ENCODE measurements at regions not wholly inside any gene's neighbourhood (a gene's known extent, or its start where the extent isn't known, plus 50 kb on each side); places are given as distances from the start of the nearest gene placed in this dataset.

DNA sequence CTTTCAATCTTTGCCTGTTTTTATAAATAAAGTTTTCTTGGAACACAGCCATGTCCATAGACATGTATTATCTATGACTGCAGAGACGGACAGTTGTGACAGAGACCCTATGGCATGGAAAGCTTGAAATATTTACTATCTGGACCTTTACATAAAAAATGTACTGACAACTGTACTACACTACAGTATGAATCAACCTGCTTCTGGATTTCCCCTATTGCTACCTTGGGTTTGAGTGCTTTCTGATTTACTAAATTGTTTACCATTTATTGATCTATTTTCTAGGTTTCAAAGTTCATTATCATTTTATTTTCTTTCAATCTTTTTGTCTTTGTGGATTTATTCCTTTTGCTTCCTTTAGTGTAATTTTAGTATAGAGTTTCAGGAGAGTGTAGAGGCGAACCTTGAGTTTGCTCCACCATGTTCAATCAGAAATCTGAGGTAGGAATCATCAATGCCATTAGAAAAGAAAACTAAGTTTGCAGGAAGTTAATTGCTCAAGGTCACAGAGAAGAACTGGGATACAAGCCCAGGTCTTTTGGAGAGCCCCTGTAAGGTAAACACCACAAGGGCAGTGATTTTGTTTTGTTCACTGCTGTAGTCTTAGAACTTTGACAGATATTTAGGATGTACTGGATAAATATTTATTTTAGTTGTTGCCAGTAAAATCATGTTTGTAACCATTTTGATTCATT is 352.8 kb upstream of the SYNCRIP start:
- Histone ChIP-seq H3K27me3 (ENCODE audit: control insufficient read depth, insufficient read depth, low read length) (no peaks in the 10 kb centered on the region), H3K4me3 (ENCODE audit: low read depth, low read length) (no peak overlapping the region), H3K4me1 (ENCODE audit: control insufficient read depth, insufficient read depth, low read length) (no peaks in the 10 kb centered on the region), H3K36me3 (ENCODE audit: control insufficient read depth, insufficient read depth, low read length) (no peaks in the 10 kb centered on the region), H3K9ac (ENCODE audit: low read length) (no peak overlapping the region), H3K27ac (ENCODE audit: low read depth, low read length) (no peak overlapping the region), H3K9me3 (ENCODE audit: control insufficient read depth, insufficient read depth, low read depth, low read length) (no peaks in the 10 kb centered on the region)

DNA sequence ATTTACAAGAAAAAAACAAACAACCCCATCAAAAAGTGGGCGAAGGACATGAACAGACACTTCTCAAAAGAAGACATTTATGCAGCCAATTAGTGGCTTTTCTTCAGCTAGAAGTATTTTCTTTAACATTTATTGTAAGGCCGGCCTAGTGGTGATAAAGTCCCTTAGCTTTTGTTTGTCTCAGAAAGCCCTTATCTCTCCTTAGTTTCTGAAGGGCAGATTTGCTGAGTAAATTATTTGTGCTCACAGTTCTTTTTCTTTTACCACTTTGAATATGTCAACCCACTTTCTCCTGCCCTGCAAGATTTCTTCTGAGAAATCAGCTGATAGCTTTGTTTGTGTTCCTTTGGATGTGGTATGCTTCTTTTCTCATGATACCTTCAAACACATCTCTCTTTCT is 344.0 kb upstream of the SYNCRIP start:
- H3K9me3 ChIP-seq (ENCODE audit: control insufficient read depth, insufficient read depth, low read depth, low read length): peaks cover 8% of the 10 kb centered on the region
- no peak overlapping the region for H3K27ac ChIP-seq (ENCODE audit: low read depth, low read length)
- no peaks in the 10 kb centered on the region for H3K4me1 ChIP-seq (ENCODE audit: control insufficient read depth, insufficient read depth, low read length)
- H3K9ac ChIP-seq (ENCODE audit: low read length): no peak overlapping the region
- H3K36me3 ChIP-seq (ENCODE audit: control insufficient read depth, insufficient read depth, low read length): no peaks in the 10 kb centered on the region
- H3K4me3 ChIP-seq (ENCODE audit: low read depth, low read length): no peak overlapping the region
- no peaks in the 10 kb centered on the region for H3K27me3 ChIP-seq (ENCODE audit: control insufficient read depth, insufficient read depth, low read length)

GRCh38 chr6:85983032-85983659 is 340.5 kb upstream of the SYNCRIP start:
- H3K4me1 ChIP-seq (ENCODE audit: control insufficient read depth, insufficient read depth, low read length): no peaks in the 10 kb centered on the region
- peaks cover 8% of the 10 kb centered on the region for H3K9me3 ChIP-seq (ENCODE audit: control insufficient read depth, insufficient read depth, low read depth, low read length)
- no peak overlapping the region for H3K27ac ChIP-seq (ENCODE audit: low read depth, low read length)
- H3K36me3 ChIP-seq (ENCODE audit: control insufficient read depth, insufficient read depth, low read length): no peaks in the 10 kb centered on the region
- no peak overlapping the region for H3K4me3 ChIP-seq (ENCODE audit: low read depth, low read length)
- no peak overlapping the region for H3K9ac ChIP-seq (ENCODE audit: low read length)
- no peaks in the 10 kb centered on the region for H3K27me3 ChIP-seq (ENCODE audit: control insufficient read depth, insufficient read depth, low read length)

- Histone ChIP-seq H3K9me3 (ENCODE audit: control insufficient read depth, insufficient read depth, low read depth, low read length) (peaks cover 2% of the 10 kb centered on the region; the same call in 1 of the 2 replicates), H3K36me3 (ENCODE audit: control insufficient read depth, insufficient read depth, low read length) (no peaks in the 10 kb centered on the region), H3K4me3 (ENCODE audit: low read depth, low read length) (no peak overlapping the region), H3K27me3 (ENCODE audit: control insufficient read depth, insufficient read depth, low read length) (no peaks in the 10 kb centered on the region), H3K4me1 (ENCODE audit: control insufficient read depth, insufficient read depth, low read length) (no peaks in the 10 kb centered on the region), H3K9ac (ENCODE audit: low read length) (no peak overlapping the region), H3K27ac (ENCODE audit: low read depth, low read length) (no peak overlapping the region)
Observed at GRCh38 chr6:85977661-85978060, 335.0 kb upstream of the SYNCRIP start.

GRCh38 chr6:85975957-85976356 is 333.3 kb upstream of the SYNCRIP start:
- Histone ChIP-seq H3K36me3 (ENCODE audit: control insufficient read depth, insufficient read depth, low read length) (no peaks in the 10 kb centered on the region), H3K27ac (ENCODE audit: low read depth, low read length) (no peak overlapping the region), H3K9ac (ENCODE audit: low read length) (no peak overlapping the region), H3K27me3 (ENCODE audit: control insufficient read depth, insufficient read depth, low read length) (no peaks in the 10 kb centered on the region), H3K9me3 (ENCODE audit: control insufficient read depth, insufficient read depth, low read depth, low read length) (peaks cover 3% of the 10 kb centered on the region; the same call in 1 of the 2 replicates), H3K4me3 (ENCODE audit: low read depth, low read length) (no peak overlapping the region), H3K4me1 (ENCODE audit: control insufficient read depth, insufficient read depth, low read length) (no peaks in the 10 kb centered on the region)

- Histone ChIP-seq H3K9me3 (ENCODE audit: control insufficient read depth, insufficient read depth, low read depth, low read length) (peaks cover 3% of the 10 kb centered on the region; the same call in 1 of the 2 replicates), H3K27me3 (ENCODE audit: control insufficient read depth, insufficient read depth, low read length) (no peaks in the 10 kb centered on the region), H3K4me1 (ENCODE audit: control insufficient read depth, insufficient read depth, low read length) (no peaks in the 10 kb centered on the region), H3K27ac (ENCODE audit: low read depth, low read length) (no peak overlapping the region), H3K9ac (ENCODE audit: low read length) (no peak overlapping the region), H3K4me3 (ENCODE audit: low read depth, low read length) (no peak overlapping the region), H3K36me3 (ENCODE audit: control insufficient read depth, insufficient read depth, low read length) (no peaks in the 10 kb centered on the region)
Observed at GRCh38 chr6:85971238-85971637, 328.6 kb upstream of the SYNCRIP start.

- Histone ChIP-seq H3K27me3 (ENCODE audit: control insufficient read depth, insufficient read depth, low read length) (no peaks in the 10 kb centered on the region), H3K36me3 (ENCODE audit: control insufficient read depth, insufficient read depth, low read length) (no peaks in the 10 kb centered on the region), H3K4me1 (ENCODE audit: control insufficient read depth, insufficient read depth, low read length) (no peaks in the 10 kb centered on the region), H3K9ac (ENCODE audit: low read length) (no peak overlapping the region), H3K27ac (ENCODE audit: low read depth, low read length) (no peak overlapping the region), H3K4me3 (ENCODE audit: low read depth, low read length) (no peak overlapping the region), H3K9me3 (ENCODE audit: control insufficient read depth, insufficient read depth, low read depth, low read length) (no peaks in the 10 kb centered on the region)
Observed at GRCh38 chr6:85966828-85967227, 324.1 kb upstream of the SYNCRIP start.

DNA sequence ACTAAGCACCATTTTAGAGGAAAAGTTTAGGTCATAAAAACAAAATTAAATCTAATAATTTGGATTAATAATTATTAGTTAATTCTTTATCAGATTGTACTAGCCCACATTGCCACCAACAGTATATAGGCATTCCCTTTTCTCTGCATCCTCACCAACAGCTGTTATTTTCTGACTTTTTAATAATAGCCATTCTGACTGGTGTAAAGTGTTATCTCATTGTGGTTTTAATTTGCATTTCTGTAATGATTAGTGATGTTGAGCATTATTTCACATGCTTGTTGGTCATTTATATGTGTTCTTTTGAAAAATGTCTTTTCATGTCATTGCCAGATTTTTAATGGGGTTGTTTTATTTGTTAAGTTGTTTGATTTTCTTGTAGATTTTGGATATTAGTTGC is 319.1 kb upstream of the SYNCRIP start:
- Histone ChIP-seq H3K4me3 (ENCODE audit: low read depth, low read length) (no peak overlapping the region), H3K4me1 (ENCODE audit: control insufficient read depth, insufficient read depth, low read length) (no peaks in the 10 kb centered on the region), H3K9me3 (ENCODE audit: control insufficient read depth, insufficient read depth, low read depth, low read length) (peaks cover 7% of the 10 kb centered on the region), H3K27me3 (ENCODE audit: control insufficient read depth, insufficient read depth, low read length) (no peaks in the 10 kb centered on the region), H3K36me3 (ENCODE audit: control insufficient read depth, insufficient read depth, low read length) (no peaks in the 10 kb centered on the region), H3K9ac (ENCODE audit: low read length) (no peak overlapping the region), H3K27ac (ENCODE audit: low read depth, low read length) (no peak overlapping the region)

DNA sequence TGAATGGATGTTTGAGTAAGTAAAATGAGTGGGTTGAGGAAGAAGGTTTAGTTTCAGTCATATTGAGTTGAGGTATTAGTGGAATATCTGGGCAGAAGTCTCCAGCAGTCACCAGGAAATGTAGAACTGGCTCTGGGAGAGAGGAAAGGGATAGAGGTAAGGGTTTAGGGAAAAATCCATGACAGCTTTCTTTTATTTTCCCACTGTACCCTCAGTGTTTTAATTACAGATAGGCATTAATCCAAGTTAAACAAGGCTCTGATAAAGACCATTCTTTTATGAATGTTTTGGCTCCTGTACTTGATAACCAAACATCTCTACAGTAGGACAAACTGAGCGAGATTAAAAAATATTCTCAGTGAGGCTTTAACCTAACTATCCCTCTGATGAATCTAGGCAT is 318.4 kb upstream of the SYNCRIP start:
- Histone ChIP-seq H3K9me3 (ENCODE audit: control insufficient read depth, insufficient read depth, low read depth, low read length) (peaks cover 7% of the 10 kb centered on the region), H3K27me3 (ENCODE audit: control insufficient read depth, insufficient read depth, low read length) (no peaks in the 10 kb centered on the region), H3K4me3 (ENCODE audit: low read depth, low read length) (no peak overlapping the region), H3K9ac (ENCODE audit: low read length) (no peak overlapping the region), H3K36me3 (ENCODE audit: control insufficient read depth, insufficient read depth, low read length) (no peaks in the 10 kb centered on the region), H3K27ac (ENCODE audit: low read depth, low read length) (no peak overlapping the region), H3K4me1 (ENCODE audit: control insufficient read depth, insufficient read depth, low read length) (no peaks in the 10 kb centered on the region)

GRCh38 chr6:85948481-85948880 is 305.8 kb upstream of the SYNCRIP start:
- no peak overlapping the region for H3K27ac ChIP-seq (ENCODE audit: low read depth, low read length)
- no peaks in the 10 kb centered on the region for H3K27me3 ChIP-seq (ENCODE audit: control insufficient read depth, insufficient read depth, low read length)
- no peaks in the 10 kb centered on the region for H3K9me3 ChIP-seq (ENCODE audit: control insufficient read depth, insufficient read depth, low read depth, low read length)
- no peaks in the 10 kb centered on the region for H3K4me1 ChIP-seq (ENCODE audit: control insufficient read depth, insufficient read depth, low read length)
- no peak overlapping the region for H3K4me3 ChIP-seq (ENCODE audit: low read depth, low read length)
- H3K9ac ChIP-seq (ENCODE audit: low read length): no peak overlapping the region
- H3K36me3 ChIP-seq (ENCODE audit: control insufficient read depth, insufficient read depth, low read length): no peaks in the 10 kb centered on the region

- H3K9me3 ChIP-seq (ENCODE audit: control insufficient read depth, insufficient read depth, low read depth, low read length): no peaks in the 10 kb centered on the region
- H3K27ac ChIP-seq (ENCODE audit: low read depth, low read length): no peak overlapping the region
- no peaks in the 10 kb centered on the region for H3K27me3 ChIP-seq (ENCODE audit: control insufficient read depth, insufficient read depth, low read length)
- H3K4me1 ChIP-seq (ENCODE audit: control insufficient read depth, insufficient read depth, low read length): no peaks in the 10 kb centered on the region
- H3K4me3 ChIP-seq (ENCODE audit: low read depth, low read length): no peak overlapping the region
- H3K9ac ChIP-seq (ENCODE audit: low read length): no peak overlapping the region
- no peaks in the 10 kb centered on the region for H3K36me3 ChIP-seq (ENCODE audit: control insufficient read depth, insufficient read depth, low read length)
Observed at GRCh38 chr6:85945459-85946185, 302.9 kb upstream of the SYNCRIP start.

Measured in HUES6 (cell line).